ENCODE measurements at regions not wholly inside any gene's neighbourhood (a gene's known extent, or its start where the extent isn't known, plus 50 kb on each side); places are given as distances from the start of the nearest gene placed in this dataset.

DNA sequence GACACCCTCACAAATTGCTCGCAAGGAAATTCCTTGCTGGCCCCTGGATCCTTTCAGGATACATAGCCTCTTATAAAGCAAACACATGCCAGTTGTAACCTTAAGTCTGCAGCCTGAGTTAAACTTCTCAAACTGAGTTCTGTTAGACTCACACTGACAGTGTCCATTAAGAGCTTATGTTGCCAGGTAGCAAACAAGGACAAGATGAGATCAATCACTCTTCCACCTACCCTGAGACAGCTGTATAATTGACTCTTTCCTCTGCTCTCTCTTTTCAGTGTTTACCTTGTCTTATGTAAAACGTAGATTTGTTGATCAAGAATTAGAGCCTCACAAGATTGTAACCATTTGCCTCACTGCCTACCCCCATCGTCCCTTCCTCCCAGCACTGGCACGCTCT, 359.8 kb downstream of the EPM2A start:
- DNase-seq, result no peak

DNA sequence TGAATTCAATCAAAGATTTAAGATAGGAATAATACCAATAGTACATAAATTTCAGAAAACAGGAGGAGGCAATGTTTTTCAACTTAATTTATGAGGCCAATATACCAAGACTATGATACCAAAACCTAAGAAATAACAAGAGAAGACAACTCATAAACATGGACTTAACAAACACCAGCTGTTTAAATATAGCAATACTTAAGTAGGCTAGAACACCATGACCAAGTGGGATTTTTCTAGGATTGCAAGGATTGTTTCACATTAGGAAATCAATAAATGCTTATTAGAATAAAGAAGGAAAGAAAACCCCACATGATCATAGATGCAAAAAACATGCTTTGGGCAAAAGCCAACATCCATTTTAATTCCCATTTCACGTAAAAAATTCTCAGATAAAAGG, 355.1 kb downstream of the EPM2A start:
- DNase-seq, result no peak

DNA sequence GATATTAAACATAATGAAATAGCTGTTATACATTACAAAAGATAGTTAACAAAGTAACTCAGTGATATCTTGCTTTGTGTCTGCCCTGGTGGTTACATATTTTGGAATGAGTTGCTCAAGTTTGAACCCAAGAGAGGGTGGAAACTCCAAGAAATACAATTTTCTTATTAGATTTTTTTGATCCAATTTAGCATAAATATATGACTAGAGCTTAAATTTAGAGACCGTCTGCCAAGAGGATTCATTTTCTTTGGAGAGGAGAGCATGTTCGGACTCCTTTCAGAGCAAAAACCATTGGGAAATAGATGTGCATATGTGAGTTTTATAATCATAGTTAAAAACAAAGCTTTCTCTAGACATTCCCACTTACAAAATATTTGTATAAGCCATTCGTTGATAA, 353.4 kb downstream of the EPM2A start:
- DNase-seq, result no peak

- DNase-seq, result no peak
These were observed 351.9 kb downstream of the EPM2A start for GRCh38 chr6:145383428-145383827.

DNA sequence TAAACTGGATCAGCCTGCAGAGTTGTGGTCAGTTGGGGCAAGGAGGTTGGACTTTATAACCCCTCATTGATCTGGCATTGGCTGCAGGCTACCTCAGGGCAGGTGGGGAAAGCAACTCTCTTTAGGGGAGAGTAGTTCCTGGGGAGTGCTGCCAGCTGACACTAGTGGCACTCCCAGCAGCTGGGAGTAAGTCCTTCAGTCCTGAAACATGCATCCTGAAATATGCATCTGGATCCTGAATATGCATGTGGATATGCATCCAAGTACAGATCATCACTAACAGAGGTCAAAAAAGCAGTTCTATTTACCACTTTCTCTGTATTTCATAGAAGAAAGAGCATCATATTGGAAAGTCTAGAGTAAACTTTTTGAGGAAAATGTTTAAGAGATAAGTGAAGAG, 350.8 kb downstream of the EPM2A start:
- DNase-seq, result no peak

GRCh38 chr6:145396499-145396898, 338.8 kb downstream of the EPM2A start:
- no peak for DNase-seq

DNA sequence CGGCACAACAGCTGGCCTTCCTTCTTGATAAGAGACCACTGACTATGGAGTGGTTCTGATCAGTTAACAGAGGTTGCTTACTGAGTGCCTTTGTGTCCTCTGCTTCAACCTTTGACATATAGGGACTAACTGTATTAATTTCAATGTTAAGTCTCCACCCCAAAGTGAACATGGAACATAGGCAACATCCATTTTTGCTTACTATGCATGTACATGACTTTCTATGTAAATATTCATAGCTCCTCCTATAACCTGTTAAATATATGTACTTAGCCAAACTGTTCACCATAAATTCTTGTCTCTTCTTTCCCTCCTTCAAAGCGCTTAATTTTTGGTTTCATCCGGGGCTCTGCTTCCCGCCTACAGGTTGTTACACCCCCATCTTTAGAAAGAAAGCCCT, 334.8 kb downstream of the EPM2A start:
- no peak for DNase-seq

DNA sequence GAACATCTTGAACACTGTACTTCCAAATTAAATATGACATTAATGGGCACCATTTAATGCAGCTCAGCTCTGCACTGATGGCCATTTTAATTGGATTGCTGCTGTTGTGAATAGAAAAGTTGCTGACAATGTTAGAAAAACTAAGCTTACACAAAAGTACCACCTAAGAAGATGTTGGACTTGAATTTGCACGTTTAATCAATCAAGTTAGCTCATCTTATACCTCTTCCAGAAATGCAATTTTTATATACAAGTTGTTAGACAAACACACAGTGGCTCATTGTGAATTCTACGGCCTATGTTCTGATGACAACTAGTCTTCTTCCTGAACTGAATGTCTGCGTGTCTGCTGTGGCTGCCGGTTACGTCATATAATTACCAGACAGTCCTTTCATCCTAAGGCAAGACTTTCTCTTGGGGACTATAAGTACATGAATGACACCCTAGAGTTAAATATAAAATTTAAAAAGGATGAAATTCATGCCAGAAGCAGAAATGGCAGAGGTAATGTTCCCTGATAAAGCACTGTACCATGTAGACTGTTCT, 330.2 kb downstream of the EPM2A start:
- DNase-seq, result no peak

- no peak for DNase-seq
These were observed 328.5 kb downstream of the EPM2A start for GRCh38 chr6:145406783-145407182.

- DNase-seq, result no peak
These were observed 319.7 kb downstream of the EPM2A start for GRCh38 chr6:145415616-145416015.

GRCh38 chr6:145420599-145420998, 314.7 kb downstream of the EPM2A start:
- DNase-seq, result no peak

- no peak for DNase-seq
These were observed 311.4 kb downstream of the EPM2A start for GRCh38 chr6:145423936-145424335.

- DNase-seq, result no peak
These were observed 308.1 kb downstream of the EPM2A start for GRCh38 chr6:145427232-145427631.

- no peak for DNase-seq
These were observed 306.6 kb downstream of the EPM2A start for GRCh38 chr6:145428706-145429105.

- DNase-seq, result no peak
These were observed 293.2 kb downstream of the EPM2A start for GRCh38 chr6:145442110-145442509.

GRCh38 chr6:145445674-145446073, 289.6 kb downstream of the EPM2A start:
- DNase-seq, result no peak

DNA sequence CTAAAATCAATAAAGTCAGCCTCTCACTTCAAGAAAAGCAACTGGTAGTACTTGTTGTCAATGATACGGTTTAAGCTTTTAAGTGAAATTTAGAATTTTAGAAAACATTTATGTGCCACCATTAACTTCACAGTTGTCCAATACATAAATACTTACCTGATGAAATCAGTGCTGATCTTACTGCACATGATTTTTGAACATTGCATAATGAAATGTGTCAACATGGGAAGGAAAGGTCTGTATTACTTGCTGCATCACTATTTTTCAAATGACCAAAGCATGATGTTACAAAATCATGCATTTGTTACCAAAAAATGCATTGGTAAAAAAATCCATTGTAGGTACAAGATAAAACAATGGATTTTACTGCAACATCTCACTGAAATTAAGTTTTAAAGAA, 284.3 kb downstream of the EPM2A start:
- no peak for DNase-seq

GRCh38 chr6:145453376-145453775, 281.9 kb downstream of the EPM2A start:
- no peak for DNase-seq

DNA sequence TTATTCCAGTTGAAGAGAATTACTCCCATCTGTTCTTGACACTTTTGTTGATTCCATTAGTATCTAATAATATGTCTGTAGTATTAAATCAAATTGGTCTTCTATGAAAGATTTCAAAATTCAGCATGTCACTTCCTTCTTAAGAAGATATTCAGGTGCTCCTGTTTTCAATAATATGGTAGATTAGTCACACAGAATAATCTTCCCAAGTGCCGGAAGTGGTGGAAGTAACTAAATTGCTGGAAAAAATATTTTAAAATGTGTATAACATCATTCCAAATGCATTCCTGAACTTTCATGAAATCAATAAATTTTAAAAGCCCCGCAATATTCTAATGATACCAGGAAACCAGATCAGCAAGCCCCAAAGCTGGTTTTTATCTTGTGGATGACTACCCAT, 281.3 kb downstream of the EPM2A start:
- no peak for DNase-seq

GRCh38 chr6:145457556-145457955, 277.8 kb downstream of the EPM2A start:
- DNase-seq, result no peak

DNA sequence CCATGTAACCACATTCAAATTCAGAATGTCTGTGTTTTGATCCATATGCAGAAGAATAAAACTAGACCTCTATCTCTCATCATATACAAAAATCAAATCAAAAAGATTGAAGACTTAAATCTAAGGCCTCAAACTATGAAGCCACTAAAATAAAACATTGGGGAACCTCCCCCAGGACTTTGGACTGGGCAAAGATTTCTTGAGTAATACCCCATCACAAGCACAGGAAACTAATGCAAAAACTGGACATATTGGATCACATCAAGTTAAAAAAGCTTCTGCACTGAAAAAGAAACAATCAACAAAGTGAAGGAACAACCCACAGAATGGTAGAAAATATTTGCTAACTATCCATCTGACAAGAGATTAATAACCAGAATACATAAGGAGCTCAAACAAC, 266.8 kb downstream of the EPM2A start:
- DNase-seq, result no peak

DNA sequence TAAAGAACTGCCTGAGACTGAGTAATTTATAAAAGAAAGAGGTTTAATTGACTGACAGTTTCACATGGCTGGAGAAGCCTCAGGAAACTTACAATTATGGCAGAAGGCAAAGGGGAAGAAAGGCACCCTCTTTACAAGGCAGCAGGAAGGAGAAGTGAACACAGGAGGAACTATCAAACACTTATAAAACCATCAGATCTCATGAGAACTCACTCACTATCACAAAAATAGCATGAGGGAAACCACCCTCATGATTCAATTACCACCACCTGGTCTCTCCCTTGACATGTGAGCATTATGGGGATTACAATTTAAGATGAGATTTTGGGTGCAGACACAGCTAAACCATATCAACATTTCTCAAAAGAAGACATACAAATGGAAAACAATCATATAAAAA, 266.3 kb downstream of the EPM2A start:
- no peak for DNase-seq

GRCh38 chr6:145475794-145476396, 259.4 kb downstream of the EPM2A start:
- no peak for DNase-seq

DNA sequence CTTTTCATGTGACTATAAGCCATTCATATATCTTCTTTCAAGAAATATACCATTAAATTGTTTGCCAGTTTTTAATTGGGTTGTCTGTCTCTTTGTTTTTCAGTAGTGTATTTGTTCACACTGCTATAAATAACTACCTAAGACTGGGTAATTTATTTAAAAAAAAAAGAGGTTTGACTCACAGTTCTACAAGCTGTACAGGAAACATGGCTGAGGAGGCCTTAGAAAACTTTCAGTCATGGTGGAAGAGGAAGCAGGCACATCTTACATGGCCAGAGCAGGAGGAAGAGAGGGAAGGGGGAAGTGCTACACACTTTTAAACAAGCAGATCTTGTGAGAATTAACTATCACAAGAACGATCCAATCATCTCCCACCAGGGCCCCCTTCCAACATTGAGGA, 255.3 kb downstream of the EPM2A start:
- DNase-seq, result no peak

GRCh38 chr6:145483191-145483996, 251.9 kb downstream of the EPM2A start:
- DNase-seq, result no peak
